HG02884 (cell line): ENCODE measurements at regions not wholly inside any gene's neighbourhood (a gene's known extent, or its start where the extent isn't known, plus 50 kb on each side); places are given as distances from the start of the nearest gene placed in this dataset.
"Not testable (repeated sequence)": the region's sequence is repeated elsewhere in the genome, so short reads cannot be mapped to it uniquely, and the experiment has no call there.

ENCODE experiments used
- ATAC-seq: cut with Tn5 transposase; IDR thresholded peaks from one replicate; pipeline ENCODE4 v1.9.1; 2021; ENCODE audit warnings: mild to moderate bottlenecking, moderate library complexity; ENCODE audit not compliant: unreplicated experiment

- ATAC-seq: not testable (repeated sequence)
These were observed 251.3 kb downstream of the TP53TG3F start for GRCh38 chr16:33710696-33711087.

- not testable (repeated sequence) for ATAC-seq
These were observed 252.2 kb downstream of the TP53TG3F start for GRCh38 chr16:33711616-33712015.

- not testable (repeated sequence) for ATAC-seq
These were observed 252.9 kb downstream of the TP53TG3F start for GRCh38 chr16:33712308-33712707.

GRCh38 chr16:33712851-33713709, 253.7 kb downstream of the TP53TG3F start:
- ATAC-seq: not testable (repeated sequence)

GRCh38 chr16:33713710-33714538, 254.5 kb downstream of the TP53TG3F start:
- not testable (repeated sequence) for ATAC-seq

GRCh38 chr16:33731167-33731566, 271.8 kb downstream of the TP53TG3F start:
- not testable (repeated sequence) for ATAC-seq

GRCh38 chr16:33734650-33735049, 275.2 kb downstream of the TP53TG3F start:
- ATAC-seq: not testable (repeated sequence)

GRCh38 chr16:33766869-33767765, 307.7 kb downstream of the TP53TG3F start:
- ATAC-seq: not testable (repeated sequence)

- not testable (repeated sequence) for ATAC-seq
These were observed 309.3 kb downstream of the TP53TG3F start for GRCh38 chr16:33768710-33769109.

GRCh38 chr16:33769180-33769846, 309.9 kb downstream of the TP53TG3F start:
- not testable (repeated sequence) for ATAC-seq

- not testable (repeated sequence) for ATAC-seq
These were observed 311.1 kb downstream of the TP53TG3F start for GRCh38 chr16:33770478-33770877.

GRCh38 chr16:33771211-33771610, 311.8 kb downstream of the TP53TG3F start:
- not testable (repeated sequence) for ATAC-seq

GRCh38 chr16:33773966-33774365, 314.6 kb downstream of the TP53TG3F start:
- not testable (repeated sequence) for ATAC-seq

- ATAC-seq: not testable (repeated sequence)
These were observed 315.3 kb downstream of the TP53TG3F start for GRCh38 chr16:33774724-33775123.

- not testable (repeated sequence) for ATAC-seq
These were observed 357.0 kb downstream of the TP53TG3F start for GRCh38 chr16:33816328-33816944.

GRCh38 chr16:33824736-33825135, 365.3 kb downstream of the TP53TG3F start:
- not testable (repeated sequence) for ATAC-seq

GRCh38 chr16:33827522-33827921, 368.1 kb downstream of the TP53TG3F start:
- not testable (repeated sequence) for ATAC-seq

GRCh38 chr16:33839157-33839556, 379.7 kb downstream of the TP53TG3F start:
- not testable (repeated sequence) for ATAC-seq

- not testable (repeated sequence) for ATAC-seq
These were observed 385.1 kb downstream of the TP53TG3F start for GRCh38 chr16:33844533-33844932.
